COR-L47 (cell line): ENCODE measurements at regions not wholly inside any gene's neighbourhood (a gene's known extent, or its start where the extent isn't known, plus 50 kb on each side); places are given as distances from the start of the nearest gene placed in this dataset.
"Not testable (repeated sequence)": the region's sequence is repeated elsewhere in the genome, so short reads cannot be mapped to it uniquely, and the experiment has no call there.

ENCODE experiments used
- DNase-seq: peaks from one replicate; lab custom pipeline; 2025; lab: John Stamatoyannopoulos, UW

- no peak for DNase-seq
Observed at GRCh38 chr4:79266136-79266535, 59.7 kb downstream of the NAA11 start.

GRCh38 chr4:79259242-79259641, 66.6 kb downstream of the NAA11 start:
- DNase-seq: no peak

- no peak for DNase-seq
Observed at GRCh38 chr4:79258614-79259176, 67.2 kb downstream of the NAA11 start.

- no peak for DNase-seq
Observed at GRCh38 chr4:79257953-79258613, 67.8 kb downstream of the NAA11 start.

GRCh38 chr4:79255793-79256192, 70.1 kb downstream of the NAA11 start:
- no peak for DNase-seq

GRCh38 chr4:79253924-79254323, 71.9 kb downstream of the NAA11 start:
- no peak for DNase-seq

GRCh38 chr4:79253168-79253567, 72.7 kb downstream of the NAA11 start:
- no peak for DNase-seq

GRCh38 chr4:79250887-79251286, 75.0 kb downstream of the NAA11 start:
- DNase-seq: no peak

GRCh38 chr4:79249881-79250503, 75.9 kb downstream of the NAA11 start:
- DNase-seq: no peak

- no peak for DNase-seq
Observed at GRCh38 chr4:79248610-79249009, 77.3 kb downstream of the NAA11 start.

- DNase-seq: no peak
Observed at GRCh38 chr4:79247695-79248394, 78.0 kb downstream of the NAA11 start.

- DNase-seq: not testable (repeated sequence)
Observed at GRCh38 chr4:79245200-79245940, 80.5 kb downstream of the NAA11 start.

- peak; percentile 20 for DNase-seq
Observed at GRCh38 chr4:79241846-79242245, 84.0 kb downstream of the NAA11 start.

GRCh38 chr4:79237851-79238250, 88.0 kb downstream of the NAA11 start:
- DNase-seq: no peak

GRCh38 chr4:79236785-79237184, 89.1 kb downstream of the NAA11 start:
- no peak for DNase-seq

- no peak for DNase-seq
Observed at GRCh38 chr4:79235095-79235494, 90.8 kb downstream of the NAA11 start.

- no peak for DNase-seq
Observed at GRCh38 chr4:79233820-79234219, 92.0 kb downstream of the NAA11 start.

GRCh38 chr4:79232540-79232939, 93.3 kb downstream of the NAA11 start:
- DNase-seq: no peak

GRCh38 chr4:79227860-79228259, 98.0 kb downstream of the NAA11 start:
- DNase-seq: no peak

GRCh38 chr4:79225360-79225759, 100.5 kb downstream of the NAA11 start:
- DNase-seq: no peak

- DNase-seq: no peak
Observed at GRCh38 chr4:79224777-79225104, 101.1 kb downstream of the NAA11 start.

GRCh38 chr4:79223993-79224776, 101.7 kb downstream of the NAA11 start:
- no peak for DNase-seq
